Epithelial cell of esophagus (primary cell): ENCODE measurements at regions not wholly inside any gene's neighbourhood (a gene's known extent, or its start where the extent isn't known, plus 50 kb on each side); places are given as distances from the start of the nearest gene placed in this dataset.

Experiments used
- DNase-seq: peaks from one replicate; pipeline ENCODE4 v3.0.0; 2010; ENCODE audit warnings: low read depth
- H3K4me3 ChIP-seq: 2 replicates; pipeline ENCODE4 v1.5.1; 2011; ENCODE audit warnings: mild to moderate bottlenecking, low read length, control low read depth
- TF ChIP-seq, protein P1 (sequence below): IDR thresholded peaks from 2 replicates; pipeline ENCODE4 v1.5.1; 2011; ENCODE audit warnings: low read depth, mild to moderate bottlenecking, low read length, control low read depth, inconsistent platforms; ENCODE audit not compliant: insufficient read depth; ENCODE audit errors: missing control alignments

DNA sequence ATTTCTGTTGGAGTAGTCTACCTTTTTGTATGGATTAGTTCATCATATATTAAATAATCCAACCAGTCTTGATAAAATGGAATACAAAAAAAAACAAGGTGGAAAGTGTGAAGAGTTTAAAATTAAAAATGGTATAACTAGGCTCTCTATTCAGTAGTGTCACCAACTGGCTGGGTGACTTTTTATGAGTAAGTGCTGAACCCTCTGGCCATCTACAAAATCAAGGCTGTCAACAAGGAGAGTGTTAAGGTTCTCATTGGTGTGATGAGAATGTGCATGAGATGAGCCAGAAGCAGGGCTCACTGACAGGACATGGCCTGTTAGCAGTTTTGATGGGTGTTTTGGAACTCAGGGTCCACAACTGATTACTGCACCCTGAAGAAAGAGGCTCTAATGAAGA is 343.2 kb downstream of the AASDHPPT start:
- TF ChIP-seq, protein P1, sequence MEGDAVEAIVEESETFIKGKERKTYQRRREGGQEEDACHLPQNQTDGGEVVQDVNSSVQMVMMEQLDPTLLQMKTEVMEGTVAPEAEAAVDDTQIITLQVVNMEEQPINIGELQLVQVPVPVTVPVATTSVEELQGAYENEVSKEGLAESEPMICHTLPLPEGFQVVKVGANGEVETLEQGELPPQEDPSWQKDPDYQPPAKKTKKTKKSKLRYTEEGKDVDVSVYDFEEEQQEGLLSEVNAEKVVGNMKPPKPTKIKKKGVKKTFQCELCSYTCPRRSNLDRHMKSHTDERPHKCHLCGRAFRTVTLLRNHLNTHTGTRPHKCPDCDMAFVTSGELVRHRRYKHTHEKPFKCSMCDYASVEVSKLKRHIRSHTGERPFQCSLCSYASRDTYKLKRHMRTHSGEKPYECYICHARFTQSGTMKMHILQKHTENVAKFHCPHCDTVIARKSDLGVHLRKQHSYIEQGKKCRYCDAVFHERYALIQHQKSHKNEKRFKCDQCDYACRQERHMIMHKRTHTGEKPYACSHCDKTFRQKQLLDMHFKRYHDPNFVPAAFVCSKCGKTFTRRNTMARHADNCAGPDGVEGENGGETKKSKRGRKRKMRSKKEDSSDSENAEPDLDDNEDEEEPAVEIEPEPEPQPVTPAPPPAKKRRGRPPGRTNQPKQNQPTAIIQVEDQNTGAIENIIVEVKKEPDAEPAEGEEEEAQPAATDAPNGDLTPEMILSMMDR, result no peak
- peak; percentile 32 for DNase-seq
- no peak overlapping the region for H3K4me3 ChIP-seq

DNA sequence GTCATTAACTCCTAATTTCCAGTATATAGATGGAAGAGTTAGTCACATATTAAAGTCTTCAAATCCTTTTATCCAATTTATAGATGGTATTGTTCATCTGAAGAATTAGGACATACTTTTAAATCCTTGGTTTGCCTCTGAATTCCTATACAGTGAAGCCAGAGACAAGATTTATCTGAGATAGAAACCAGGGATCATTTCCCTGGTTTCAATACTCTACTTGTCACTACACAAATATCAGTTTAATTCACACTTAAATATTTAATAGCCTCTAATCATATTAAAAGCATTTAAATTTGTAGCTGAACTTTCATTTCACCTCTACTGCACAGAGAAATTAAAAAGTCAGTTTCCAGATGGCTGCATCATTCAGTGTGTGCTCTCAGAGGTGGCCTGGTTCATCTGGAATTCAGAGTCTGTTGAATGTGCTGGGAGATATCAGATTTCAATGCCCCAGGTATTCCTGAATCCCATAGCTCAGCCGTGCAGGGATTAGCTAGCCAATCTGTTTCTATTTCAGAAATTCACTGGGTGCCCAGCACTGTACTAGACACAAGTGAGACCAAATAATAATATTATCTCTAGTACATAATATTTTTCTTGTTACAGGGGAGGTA is 344.3 kb downstream of the AASDHPPT start:
- H3K4me3 ChIP-seq, result no peak overlapping the region
- DNase-seq, result peak; percentile 26
- TF ChIP-seq, protein P1, result no peak

DNA sequence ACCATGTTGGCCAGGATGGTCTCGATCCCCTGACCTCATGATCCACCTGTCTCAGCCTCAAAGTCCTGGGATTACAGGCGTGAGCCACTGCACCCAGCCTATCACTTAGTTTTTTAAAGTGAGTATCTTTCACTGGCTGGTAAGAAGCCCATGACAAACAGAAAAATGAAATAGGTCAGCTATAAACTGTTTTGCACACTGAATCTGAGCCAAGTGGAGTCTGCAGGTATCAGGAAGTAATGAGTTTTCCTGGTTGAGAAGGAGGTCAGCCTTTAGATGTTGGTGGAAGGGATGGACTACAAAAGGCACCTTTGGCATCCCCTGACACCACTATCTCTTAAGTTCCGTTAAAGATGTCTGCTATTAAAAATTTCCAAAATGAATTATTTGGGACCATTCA is 345.1 kb downstream of the AASDHPPT start:
- H3K4me3 ChIP-seq, result no peak overlapping the region
- TF ChIP-seq, protein P1, result no peak
- no peak for DNase-seq

DNA sequence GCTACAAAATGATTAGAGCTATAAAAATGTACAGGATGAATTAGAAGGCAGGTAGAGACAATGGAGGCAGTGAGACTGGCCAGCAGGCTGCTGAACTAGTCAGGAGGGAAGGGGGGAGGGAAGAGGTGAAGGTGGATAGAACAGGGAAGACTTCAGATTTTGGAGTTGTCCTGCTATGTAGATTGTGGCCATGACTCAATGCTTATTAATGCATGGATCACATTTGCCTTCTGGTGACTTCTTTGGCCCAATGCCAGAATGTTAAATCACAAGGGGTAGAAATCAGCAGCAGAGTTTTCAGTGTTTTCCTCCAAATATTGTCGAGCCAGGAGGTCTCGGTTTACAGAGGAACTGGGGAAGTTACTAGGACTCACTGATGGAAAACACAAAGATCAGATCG is 346.6 kb downstream of the AASDHPPT start:
- TF ChIP-seq, protein P1, result no peak
- DNase-seq, result peak; percentile 85
- H3K4me3 ChIP-seq, result no peak overlapping the region

DNA sequence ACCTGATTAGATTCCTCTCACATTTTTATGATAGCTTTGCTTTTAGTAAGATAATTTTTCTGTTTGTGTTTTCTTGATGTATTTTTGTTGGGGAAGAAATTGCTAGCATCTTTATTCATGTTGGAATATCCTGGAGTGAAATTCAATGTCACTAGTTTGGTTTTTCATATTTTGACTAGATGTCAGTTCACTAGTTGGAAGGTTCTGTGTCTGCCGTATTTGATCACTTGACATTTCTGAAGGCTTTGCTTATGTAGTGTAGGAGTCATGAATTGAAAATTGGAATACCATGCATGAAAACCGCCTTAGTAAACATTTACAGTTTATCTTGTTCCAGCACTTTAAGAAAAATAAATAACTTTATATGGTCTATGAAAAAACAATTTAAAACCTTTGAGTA is 348.4 kb downstream of the AASDHPPT start:
- TF ChIP-seq, protein P1, result no peak
- no peak for DNase-seq

DNA sequence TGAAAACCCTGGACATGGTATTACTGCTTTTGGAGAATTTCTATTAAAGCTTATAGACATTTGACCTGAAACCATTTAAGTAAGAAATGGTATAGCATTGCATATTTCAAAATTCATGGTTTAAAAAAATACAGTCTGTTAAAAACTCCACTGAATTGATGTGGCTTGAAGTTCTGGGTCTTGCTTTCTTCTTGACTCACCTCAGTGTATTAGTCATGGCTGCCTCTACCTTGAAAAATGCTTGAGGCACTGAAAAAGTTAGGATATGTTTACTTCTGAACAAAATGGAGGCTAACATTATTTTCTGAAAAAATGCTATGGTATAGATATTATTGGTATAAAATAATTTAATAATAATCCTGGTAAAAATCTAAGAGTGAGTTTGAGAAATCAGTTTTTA is 349.2 kb downstream of the AASDHPPT start:
- no peak overlapping the region for H3K4me3 ChIP-seq
- peak; percentile 70 for DNase-seq
- TF ChIP-seq, protein P1, result no peak

More for the DNA sequence above, 348.4 kb downstream of the AASDHPPT start:
- H3K4me3 ChIP-seq, result no peak overlapping the region

DNA sequence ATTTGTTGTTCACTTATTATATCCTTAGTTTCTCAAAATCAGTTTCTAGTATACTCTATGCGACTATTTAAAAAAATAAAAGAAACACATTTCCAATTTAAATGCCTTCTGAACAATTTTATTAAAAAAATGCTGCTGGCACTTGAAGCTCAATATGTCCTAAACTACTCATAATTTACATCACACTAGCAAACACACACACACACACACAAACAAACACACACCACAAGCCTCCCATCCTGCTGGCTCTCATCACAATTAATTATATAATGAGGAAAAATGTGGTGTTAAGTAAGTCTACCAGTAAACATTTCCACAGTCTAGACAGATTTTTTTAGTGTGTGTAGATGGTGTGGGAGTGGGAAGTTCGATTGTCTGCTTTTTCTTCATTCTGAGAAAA is 350.3 kb downstream of the AASDHPPT start:
- DNase-seq, result no peak
- TF ChIP-seq, protein P1, result no peak
- no peak overlapping the region for H3K4me3 ChIP-seq
